Keratinocyte (primary cell): ENCODE measurements at regions not wholly inside any gene's neighbourhood (a gene's known extent, or its start where the extent isn't known, plus 50 kb on each side); places are given as distances from the start of the nearest gene placed in this dataset.
"Not testable (repeated sequence)": the region's sequence is repeated elsewhere in the genome, so short reads cannot be mapped to it uniquely, and the experiment has no call there.

Experiments used
- CTCF ChIP-seq, 3 experiments: IDR thresholded peaks in 1 of 3; conservative IDR thresholded peaks in 1 of 3; optimal IDR thresholded peaks in 1 of 3; 2 replicates in 2 of 3; 3 replicates in 1 of 3; pipeline versions ENCODE3 to v1.5.1; 2011; ENCODE audit warnings: low read length in 3 of 3, mild to moderate bottlenecking in 3 of 3, moderate library complexity in 2 of 3, control low read depth in 1 of 3, inconsistent platforms in 1 of 3; ENCODE audit not compliant: insufficient read depth in 2 of 3; ENCODE audit errors: extremely low read depth in 1 of 3
- EZH2 ChIP-seq: IDR thresholded peaks from one replicate; pipeline ENCODE4 v1.6.1; 2012; ENCODE audit warnings: inconsistent platforms, mild to moderate bottlenecking, low read length, moderate library complexity

DNA sequence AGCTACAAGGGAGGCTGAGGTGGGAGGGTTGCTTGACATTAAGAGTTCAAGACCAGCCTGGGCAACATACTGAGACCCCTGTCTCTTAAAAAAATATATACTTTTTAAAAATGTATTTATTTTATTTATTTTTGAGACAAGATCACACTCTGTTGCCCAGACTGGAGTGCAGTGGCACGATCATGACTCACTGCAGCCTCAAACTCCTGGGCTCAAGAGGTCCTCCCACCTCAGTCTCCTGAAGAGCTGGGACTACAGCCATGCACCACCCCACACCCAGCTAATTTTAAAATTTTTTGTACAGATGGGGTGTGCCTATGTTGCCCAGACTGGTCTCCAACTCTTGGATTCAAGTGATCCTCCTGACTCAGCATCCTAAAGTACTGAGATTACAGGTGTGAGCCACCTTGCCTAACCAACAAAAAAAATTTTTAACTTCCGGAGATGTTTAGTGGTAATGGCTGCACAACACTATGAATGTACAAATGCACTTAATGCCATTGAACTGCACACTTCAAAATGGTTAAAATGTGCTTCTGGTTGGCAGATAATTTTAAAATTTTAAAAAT, 288.5 kb downstream of the GOLGA6L6 start:
- not testable (repeated sequence) for TF ChIP-seq EZH2; CTCF (optimal IDR thresholded peaks at IDR 0.05 in 1 of 3, IDR thresholded peaks at IDR 0.05 in 1 of 3, conservative IDR thresholded peaks at IDR 0.05 in 1 of 3; ENCODE audit: extremely low read depth in 1 of 3, insufficient read depth in 2 of 3, low read length in 3 of 3)
